WTC11 (cell line): ENCODE measurements at regions not wholly inside any gene's neighbourhood (a gene's known extent, or its start where the extent isn't known, plus 50 kb on each side); places are given as distances from the start of the nearest gene placed in this dataset.

Experiments
- ATF1 ChIP-seq: sonication (generic); formaldehyde crosslinking; IDR thresholded peaks from 2 replicates; pipeline ENCODE4 v1.8.1; 2023; ENCODE audit warnings: mild to moderate bottlenecking, moderate library complexity, missing genetic modification reagents
- CTCF ChIP-seq: fragments of 200-600 bp; IDR thresholded peaks from 2 replicates; pipeline ENCODE4 v1.8.0; 2022; ENCODE audit warnings: antibody characterized with exemption
- JUN ChIP-seq: sonication (generic); formaldehyde crosslinking; IDR thresholded peaks from 2 replicates; pipeline ENCODE4 v1.8.0; 2023; ENCODE audit warnings: mild to moderate bottlenecking, missing genetic modification reagents
- NR3C1 ChIP-seq: sonication (generic); formaldehyde crosslinking; conservative IDR thresholded peaks from 2 replicates; pipeline ENCODE4 v1.8.1; 2023; ENCODE audit warnings: low read depth, mild to moderate bottlenecking, missing genetic modification reagents
- SMAD3 ChIP-seq: sonication (generic); formaldehyde crosslinking; IDR thresholded peaks from 2 replicates; pipeline ENCODE4 v1.8.0; 2022; ENCODE audit warnings: missing genetic modification reagents, mild to moderate bottlenecking, borderline replicate concordance
- SOX15 ChIP-seq: fragments of 250-450 bp; sonication (Bioruptor Pico); IDR thresholded peaks from 2 replicates; pipeline ENCODE4 v1.9.0; 2021; ENCODE audit warnings: mild to moderate bottlenecking
- ZNF263 ChIP-seq: sonication (generic); formaldehyde crosslinking; IDR thresholded peaks from 2 replicates; pipeline ENCODE4 v1.8.1; 2022; ENCODE audit warnings: low read depth, mild to moderate bottlenecking, moderate library complexity, missing genetic modification reagents
- TF ChIP-seq, protein P1 (sequence below): sonication (generic); formaldehyde crosslinking; IDR thresholded peaks from 2 replicates; pipeline ENCODE4 v1.8.1; 2022; ENCODE audit warnings: low read depth, mild to moderate bottlenecking, moderate library complexity, missing genetic modification reagents, borderline replicate concordance
- TF ChIP-seq, protein P2 (sequence below): sonication (generic); formaldehyde crosslinking; IDR thresholded peaks from 2 replicates; pipeline ENCODE4 v1.8.0; 2022; ENCODE audit warnings: mild to moderate bottlenecking, missing genetic modification reagents
- TF ChIP-seq, protein P3 (sequence below): sonication (generic); formaldehyde crosslinking; IDR thresholded peaks from 2 replicates; pipeline ENCODE4 v1.8.0; 2022; ENCODE audit warnings: mild to moderate bottlenecking, missing genetic modification reagents

DNA sequence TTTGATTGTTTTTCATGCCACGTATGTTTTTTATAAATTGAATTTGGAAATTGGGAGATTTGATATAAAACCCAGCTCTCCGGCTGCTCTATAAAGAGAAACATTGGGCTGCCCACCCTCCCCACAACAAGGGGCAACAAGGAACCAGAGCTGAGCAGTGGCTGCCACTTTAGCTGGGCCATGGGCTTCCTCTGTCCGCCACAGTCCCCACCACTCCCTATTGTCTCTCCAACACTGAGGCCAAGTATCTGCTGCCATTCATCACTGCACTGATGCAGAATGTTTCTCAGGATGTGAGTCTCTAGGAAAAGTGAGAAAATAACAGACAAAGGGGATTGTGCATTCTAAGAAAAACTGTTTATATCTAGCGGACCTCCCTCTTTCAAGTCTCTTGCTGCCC lies 106.8 kb downstream of the LITAF start:
- TF ChIP-seq SOX15 (CRISPR knock-in tag) (no peak), NR3C1 (CRISPR knock-in tag) (no peak), JUN (CRISPR knock-in tag) (no peak), ZNF263 (CRISPR knock-in tag) (no peak), CTCF (no peak), SMAD3 (CRISPR knock-in tag) (no peak), ATF1 (CRISPR knock-in tag) (no peak)
- TF ChIP-seq, protein P1, sequence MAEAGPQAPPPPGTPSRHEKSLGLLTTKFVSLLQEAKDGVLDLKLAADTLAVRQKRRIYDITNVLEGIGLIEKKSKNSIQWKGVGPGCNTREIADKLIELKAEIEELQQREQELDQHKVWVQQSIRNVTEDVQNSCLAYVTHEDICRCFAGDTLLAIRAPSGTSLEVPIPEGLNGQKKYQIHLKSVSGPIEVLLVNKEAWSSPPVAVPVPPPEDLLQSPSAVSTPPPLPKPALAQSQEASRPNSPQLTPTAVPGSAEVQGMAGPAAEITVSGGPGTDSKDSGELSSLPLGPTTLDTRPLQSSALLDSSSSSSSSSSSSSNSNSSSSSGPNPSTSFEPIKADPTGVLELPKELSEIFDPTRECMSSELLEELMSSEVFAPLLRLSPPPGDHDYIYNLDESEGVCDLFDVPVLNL, result no peak
- TF ChIP-seq, protein P2, sequence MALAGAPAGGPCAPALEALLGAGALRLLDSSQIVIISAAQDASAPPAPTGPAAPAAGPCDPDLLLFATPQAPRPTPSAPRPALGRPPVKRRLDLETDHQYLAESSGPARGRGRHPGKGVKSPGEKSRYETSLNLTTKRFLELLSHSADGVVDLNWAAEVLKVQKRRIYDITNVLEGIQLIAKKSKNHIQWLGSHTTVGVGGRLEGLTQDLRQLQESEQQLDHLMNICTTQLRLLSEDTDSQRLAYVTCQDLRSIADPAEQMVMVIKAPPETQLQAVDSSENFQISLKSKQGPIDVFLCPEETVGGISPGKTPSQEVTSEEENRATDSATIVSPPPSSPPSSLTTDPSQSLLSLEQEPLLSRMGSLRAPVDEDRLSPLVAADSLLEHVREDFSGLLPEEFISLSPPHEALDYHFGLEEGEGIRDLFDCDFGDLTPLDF (CRISPR knock-in tag), result no peak
- TF ChIP-seq, protein P3, sequence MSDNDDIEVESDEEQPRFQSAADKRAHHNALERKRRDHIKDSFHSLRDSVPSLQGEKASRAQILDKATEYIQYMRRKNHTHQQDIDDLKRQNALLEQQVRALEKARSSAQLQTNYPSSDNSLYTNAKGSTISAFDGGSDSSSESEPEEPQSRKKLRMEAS, result no peak
